NCI-H2107 treated with DMSO at 0.1 percent for 48 hours (cell line): ENCODE measurements at regions not wholly inside any gene's neighbourhood (a gene's known extent, or its start where the extent isn't known, plus 50 kb on each side); places are given as distances from the start of the nearest gene placed in this dataset.
A peak's percentile ranks its signal among the peaks of the same experiment; 100 is the strongest.
"Not testable (repeated sequence)": the region's sequence is repeated elsewhere in the genome, so short reads cannot be mapped to it uniquely, and the experiment has no call there.

Experiments
- DNase-seq: peaks from one replicate; lab custom pipeline; 2025; ENCODE audit not compliant: unreplicated experiment; lab: John Stamatoyannopoulos, UW

DNA sequence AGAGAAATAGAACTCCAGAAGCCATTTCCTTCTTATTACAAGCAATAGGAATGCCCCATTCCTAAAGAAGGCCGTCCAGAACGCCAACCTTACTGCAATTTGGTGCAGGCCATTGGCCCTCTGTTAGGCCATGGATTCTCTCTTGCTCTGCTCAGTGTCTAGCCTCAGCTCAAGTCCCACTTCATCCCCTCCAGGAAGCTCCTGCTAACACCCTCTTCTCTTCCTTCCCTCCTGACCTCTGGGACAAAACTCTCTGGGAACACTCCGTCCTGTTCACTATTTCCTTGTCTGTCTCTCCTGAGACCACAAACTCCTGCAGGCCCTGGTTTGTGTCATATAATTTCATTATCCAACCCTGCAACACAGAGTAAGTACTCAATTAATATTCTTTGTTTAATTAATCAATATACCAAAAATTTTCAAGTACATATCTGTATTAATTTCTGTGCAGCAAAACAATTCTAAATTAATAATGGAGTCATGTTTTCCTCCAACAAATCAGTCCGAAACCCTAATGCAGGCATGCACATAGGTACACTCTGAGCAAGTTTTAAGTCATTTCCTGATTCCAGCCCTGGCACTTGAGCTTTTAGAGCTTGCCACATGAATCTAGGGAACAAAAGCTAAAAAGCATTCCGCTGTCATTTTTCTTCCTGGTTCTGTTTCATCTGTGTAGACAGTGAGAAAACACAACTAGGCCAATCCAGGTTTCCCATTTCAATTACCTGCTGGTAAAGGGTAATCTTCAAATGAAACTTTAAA is 245.3 kb downstream of the SETD4 start:
- DNase-seq: peak; percentile 93

DNA sequence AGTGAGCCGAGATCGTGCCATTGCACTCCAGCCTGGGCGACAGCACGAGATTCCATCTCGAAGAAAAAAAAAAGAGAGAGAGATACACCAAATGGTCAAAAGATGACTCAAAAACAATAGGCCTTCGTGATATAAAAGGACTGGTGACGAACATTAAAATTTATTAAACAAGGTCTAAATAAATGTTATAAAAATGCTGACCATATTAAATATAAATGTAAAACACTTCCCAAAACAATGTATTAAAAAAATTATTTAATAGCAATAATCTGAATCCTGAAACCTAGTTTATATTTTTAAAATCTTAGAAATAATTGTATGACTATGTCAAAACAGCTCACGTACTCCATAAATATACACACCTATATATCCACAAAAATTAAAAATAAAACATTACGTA is 247.6 kb downstream of the SETD4 start:
- no peak for DNase-seq

DNA sequence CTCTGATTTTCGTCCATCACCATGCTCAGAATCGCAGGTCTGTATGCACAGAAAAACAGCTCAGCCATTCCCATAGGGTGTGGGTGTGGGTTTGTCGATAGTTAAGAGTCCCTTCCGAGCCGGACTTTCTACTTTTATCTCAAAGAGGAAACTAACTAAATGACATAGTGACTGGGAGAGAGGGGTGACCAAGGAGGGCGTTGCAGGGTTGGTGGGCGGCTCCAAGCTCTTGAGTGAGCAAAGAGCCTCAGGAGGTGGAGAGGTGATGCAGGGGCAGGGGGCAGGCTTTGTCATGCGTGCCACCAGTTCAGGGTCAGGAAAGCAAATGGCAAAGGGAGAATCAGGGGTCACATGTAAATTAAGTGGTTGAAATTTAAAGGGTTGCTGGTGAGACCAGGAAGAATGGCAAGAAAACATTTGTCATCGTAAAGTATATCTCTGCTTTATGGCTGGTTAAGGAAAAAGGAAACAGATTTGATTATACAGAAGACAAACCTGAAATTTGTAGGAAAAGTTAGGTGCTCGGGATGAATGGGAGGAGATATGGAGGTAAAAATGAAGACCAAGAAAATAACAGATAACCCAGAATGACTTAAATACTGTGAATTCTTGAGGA is 249.0 kb downstream of the SETD4 start:
- DNase-seq: no peak

DNA sequence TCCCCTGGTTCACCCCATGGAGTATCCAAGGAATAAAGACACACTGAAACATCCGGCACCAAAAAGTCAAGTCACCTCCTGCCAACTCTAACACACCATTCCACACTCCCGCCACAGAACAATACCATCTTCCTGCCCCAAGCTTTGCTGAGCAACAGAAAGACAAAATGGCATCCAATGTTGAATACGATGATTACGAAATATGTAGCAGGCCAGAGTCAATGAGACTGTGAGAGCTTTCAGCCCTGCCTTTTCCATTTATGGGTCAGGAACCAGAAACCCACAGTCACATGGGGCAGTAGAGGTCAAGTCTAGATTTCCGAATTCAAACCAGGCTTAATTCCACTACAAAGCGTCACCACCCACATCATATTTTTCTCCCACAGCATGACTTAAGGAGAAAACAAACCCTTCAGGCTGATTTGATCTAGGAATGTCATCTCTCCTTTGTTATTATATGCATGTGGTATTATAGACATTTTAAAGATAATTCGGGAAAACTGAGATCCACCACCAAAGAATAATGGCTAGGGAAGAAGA is 249.8 kb downstream of the SETD4 start:
- no peak for DNase-seq

DNA sequence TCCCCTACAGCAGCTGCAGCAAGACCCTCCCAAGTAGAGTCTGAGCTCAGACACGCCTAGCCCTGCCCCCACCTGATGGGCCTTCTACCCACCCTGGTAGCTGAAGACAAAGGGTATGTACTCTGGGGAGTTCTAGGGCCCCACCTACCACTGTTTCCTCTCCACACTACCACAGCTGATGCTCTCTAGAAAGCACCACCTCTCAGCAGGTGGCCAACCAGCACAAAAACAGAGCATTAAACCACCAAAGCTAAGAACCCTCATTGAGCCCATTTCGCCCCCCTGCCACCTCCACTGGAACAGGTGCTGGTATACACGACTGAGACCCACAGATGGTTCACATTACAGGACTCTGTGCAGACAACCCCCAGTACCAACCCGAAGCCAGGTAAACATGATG is 258.9 kb downstream of the SETD4 start:
- peak; percentile 99 for DNase-seq

DNA sequence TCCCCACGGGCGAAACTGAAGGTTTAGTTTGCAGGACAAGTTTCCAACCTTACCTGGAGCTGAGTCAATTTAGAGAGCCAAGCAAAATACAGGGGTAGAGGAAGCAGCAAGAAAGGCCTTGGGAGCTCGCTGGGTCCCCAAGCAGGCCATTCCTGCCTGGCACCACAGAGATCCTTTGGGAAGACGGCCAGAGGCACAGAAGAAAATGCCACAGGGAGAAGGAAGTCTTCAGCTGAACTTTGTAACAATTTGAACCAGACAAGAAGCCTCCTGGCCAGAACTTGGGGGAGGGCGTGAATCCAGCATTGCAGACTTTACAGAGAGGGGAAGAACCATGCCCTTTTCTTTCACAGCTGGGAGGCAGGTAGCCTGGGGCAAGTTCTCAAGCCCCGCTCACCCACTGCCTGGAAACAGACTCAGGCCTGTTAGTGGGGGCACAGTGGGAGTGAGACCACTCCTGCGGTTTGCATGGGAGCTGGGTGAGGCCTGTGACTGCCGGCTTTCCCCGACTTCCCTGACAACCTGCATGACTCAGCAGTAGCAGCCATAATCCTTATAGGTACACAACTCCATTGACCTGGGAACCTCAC is 259.4 kb downstream of the SETD4 start:
- DNase-seq: peak; percentile 57

DNA sequence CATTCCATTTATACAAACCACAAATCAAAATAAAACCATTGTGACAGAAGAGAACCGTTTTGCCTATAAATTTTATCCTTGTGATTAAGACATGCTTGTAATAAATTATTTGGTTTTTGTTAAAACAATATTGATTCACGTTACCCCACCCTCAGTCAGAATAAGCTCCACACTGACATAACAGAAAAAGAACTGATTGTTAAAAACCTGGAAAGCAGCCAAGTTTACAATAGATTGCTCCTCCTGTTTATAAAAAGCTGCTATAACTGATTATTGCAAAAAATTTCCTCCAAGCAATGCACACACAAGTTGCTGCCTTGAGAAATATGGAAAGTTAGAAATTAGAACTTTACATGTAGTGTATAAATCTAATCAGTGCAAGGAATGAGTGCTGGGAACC is 263.5 kb downstream of the SETD4 start:
- DNase-seq: peak; percentile 73

DNA sequence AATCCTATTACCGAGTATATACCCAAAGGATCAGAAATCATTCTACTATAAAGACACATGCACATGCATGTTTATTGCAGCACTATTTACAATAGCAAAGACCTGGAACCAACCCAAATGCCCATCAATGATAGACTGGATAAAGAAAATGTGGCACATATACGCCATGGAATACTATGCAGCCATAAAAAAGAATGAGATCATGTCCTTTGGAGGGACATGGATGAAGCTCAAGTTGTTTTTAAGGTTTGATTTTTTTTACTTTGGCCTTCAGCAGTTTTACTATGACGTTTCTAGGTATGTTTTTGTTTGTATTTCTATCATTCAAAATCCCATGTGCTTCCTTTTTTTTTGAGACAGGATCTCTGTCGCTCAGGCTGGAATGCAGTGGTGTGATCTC is 265.8 kb downstream of the SETD4 start:
- not testable (repeated sequence) for DNase-seq

DNA sequence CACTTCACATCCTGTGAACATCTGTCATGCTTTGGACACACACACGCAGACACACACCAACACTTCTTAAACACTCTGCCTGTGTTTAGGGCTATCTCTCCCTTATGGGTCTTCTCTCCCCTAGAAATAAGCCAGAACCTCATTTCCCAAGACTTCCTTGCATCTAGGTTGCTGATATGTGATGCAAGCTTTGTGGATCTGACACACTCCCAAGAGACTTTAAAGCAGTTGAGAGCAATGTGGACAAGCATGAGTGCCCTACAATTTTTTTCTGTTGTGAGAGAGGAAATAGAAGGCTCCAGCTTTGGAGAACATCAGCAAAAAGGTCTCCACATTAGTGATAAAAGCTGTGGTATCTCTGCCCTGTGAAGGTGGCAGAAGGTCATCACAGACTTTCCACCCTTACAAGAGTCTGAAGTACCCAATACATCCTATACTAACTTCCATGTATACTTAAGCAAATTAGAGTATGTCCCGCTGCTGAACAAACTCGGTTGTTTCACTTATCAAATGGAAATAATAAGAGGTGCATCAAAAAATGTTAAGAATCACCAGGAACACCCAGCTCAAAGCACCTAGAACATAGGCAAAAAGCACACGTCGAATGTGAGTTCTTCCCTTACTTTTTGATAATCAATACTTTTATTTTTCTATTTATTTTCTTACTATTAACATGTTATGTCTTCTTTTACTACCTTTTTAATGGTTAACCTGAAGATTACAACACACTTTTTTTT is 267.6 kb downstream of the SETD4 start:
- peak; percentile 37 for DNase-seq

DNA sequence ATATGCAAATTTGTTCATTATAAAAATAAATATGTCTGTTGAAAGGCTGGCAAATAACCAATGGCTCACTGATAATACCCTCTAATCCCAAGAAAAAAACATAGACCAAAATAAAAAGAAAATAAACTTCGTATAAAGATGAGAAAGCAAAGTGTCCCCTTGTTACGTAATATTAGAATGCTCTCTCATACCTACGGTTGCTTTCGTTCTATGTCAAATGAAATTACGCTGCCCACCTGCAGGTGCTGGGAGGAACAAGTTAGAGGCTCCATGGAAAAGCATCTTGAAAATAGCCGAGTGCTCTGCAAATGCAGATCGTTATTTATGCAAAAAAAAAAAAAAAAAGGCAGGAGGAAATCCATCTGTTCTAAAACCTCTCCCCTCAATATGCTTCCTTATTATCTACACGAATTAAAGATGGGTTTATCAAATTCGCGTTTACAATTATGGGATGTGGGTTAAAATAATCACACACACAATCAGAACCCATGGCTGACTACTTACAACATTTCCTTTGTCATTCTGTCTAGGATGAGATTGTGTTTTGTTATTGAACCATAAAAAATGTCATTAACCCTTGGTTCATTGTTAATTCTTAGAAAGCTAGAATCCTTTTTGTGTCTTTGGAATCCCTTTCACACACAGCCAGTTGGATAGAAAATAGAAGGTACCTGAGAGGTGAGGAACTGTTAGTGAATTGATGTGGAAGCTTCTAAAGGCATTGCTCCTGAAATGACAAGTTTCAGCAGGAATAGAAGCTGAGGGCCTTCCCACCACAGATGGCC is 268.6 kb downstream of the SETD4 start:
- DNase-seq: no peak

DNA sequence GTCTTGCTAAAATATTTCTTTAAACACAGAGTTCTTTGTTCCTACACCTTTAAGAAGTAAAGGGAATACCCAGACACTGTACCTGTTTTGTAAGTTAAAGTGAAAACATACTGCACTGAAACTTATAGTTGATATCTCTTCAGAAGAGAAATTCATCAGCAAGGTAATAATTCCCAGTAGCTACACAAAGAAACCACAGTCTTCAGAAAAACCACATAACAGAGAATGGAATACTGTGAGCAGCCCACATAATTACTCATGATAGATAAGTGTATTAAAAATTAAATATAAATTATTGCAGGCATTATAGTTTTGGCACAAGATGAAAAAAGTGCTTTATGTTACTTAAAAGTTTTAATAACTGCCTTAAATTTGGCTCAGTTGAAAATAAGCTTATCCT is 276.6 kb downstream of the SETD4 start:
- no peak for DNase-seq

DNA sequence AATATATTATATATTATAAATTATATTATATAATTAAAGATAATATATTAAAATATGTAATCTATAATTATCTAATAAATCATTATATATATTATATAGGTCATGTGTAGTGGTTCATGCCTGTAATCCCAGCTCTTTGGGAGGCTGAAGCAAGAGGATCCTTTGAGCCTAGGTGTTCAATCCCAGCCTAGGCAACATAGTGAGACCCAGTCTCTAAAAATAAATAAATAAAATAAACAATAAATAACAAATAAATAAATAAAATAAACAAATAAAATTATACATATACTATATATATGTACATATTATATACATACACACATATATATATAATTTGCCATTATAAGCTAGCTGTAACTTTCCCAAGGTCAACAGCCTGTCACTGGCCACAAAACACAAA is 277.7 kb downstream of the SETD4 start:
- DNase-seq: no peak

DNA sequence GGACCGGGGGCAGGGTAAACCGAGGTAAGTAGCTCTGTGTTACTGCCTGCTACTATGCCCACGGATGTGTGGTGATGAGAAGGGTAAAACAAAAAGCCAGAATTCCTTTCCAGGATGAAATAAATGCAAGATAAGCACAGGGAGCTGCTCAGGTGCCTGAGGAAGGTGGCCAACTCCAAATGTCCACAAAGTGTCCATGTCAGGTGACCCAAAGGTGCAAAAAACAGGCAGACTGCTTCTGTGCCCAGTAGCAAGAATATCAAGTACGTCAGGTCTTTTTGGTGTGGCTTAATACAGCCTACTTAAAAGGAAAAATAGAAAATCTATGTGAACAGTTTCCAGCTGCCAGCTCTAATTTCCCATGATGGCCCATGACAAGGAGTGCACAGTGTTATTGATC is 279.3 kb downstream of the SETD4 start:
- DNase-seq: no peak

DNA sequence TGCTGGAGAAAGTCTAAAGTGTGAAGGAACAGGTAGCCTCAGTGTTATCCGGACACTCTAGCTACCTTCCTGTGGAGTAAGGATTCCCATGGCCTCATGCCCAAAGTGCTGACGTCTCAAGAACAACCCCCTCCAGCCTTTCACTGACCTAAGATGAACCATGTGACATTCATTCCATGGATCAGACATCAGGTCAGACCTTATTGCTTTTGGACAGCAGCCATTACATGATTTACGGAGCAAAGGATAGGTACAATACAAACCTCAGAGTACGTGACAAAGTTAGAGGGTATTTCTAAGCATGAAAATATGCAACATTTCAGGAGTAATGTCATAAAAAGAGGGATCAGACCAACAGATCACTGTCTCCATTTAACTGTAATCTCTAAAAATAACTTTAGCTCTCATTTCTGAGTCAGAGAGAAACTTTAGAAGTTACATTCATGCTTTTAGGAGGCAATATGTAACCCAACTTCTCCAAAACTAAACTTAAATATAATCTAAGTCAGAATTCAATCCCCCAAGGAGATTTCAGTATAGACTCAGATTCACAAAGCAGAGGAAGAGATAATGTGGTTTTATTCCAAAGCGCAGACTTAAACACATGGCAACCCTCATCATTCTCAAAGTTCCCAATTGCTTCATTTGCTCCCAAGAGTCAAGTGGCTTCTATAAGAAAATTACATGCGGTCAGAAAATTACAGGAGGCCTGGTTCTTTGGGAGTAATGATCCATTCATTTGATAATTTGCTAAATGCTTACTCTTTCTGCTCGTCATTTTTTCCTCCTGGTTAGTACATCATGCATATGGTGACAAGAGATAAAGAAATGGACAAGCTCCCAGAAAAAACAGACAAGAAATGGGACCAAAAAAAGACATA is 280.4 kb downstream of the SETD4 start:
- no peak for DNase-seq

DNA sequence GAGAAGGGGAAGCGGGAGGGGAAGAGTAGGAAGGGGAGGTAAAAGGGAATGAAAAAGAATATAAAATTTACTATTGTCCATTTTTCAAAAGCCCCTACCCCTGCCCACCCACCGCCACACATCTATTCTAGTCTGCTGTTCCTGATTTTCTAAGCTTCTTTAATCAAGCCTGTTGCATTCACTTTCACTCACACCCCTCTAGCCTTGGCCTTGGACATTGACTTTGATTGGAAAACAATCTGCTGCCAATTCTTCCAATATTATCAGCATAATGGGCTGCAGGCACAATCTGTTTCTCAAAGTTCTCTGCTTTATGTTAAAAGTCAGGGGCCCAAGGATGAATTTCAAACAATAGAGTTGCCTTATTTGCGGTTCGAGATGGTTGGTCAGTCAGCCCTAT is 281.2 kb downstream of the SETD4 start:
- DNase-seq: no peak

DNA sequence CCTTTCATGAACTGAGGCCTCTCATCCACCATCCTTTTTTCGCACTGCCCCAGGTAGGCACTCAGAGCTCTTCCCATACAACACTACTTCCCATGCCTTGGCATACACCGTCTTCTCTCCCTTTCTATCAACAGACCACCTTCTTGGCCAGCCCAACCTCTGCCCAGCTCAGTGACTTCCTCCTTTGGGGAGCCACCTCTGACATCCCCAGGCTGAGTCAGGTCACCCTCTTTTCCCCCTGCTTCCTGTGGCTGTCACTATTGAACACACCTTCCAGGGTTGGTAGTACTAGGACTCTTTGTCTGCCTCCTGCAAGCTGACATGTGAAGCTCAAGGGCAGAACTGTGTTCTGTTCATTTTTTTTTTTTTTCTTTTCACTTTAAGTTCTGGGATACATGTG is 283.2 kb downstream of the SETD4 start:
- no peak for DNase-seq

DNA sequence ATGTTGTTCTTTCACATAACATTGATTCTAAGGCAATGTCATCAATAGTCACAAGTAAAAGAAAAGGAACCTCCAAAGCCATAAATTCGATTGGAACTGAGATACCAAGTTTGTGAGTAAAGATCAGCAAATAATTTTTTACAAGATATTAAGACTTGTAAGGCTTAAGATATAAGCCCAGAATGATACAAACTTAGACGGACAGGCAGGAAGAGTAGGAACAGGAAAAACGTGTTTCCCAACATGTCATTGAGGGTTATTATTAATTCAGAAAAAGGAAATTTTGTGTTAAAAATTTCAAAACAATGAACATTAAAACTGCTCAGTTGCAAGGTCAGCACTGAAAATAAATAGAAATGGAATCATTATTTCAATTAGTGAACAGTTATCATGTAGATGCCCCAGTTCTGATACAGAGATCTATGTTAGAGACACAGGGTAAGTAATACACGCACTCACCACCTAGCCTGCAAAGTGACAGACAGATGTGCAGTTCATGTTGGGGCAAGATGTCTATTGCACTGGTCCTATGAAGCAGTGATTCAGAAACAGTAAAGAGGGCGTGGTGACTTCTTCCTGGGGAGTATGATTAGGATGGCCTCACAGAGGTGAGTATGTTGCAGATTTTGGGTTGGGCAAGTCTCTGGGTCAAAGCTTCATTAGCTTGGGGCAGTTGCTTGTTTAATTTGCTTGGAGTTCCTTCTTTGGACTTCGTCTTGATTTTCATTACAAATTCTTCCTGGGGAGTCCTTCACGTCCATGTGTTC is 284.4 kb downstream of the SETD4 start:
- DNase-seq: no peak

DNA sequence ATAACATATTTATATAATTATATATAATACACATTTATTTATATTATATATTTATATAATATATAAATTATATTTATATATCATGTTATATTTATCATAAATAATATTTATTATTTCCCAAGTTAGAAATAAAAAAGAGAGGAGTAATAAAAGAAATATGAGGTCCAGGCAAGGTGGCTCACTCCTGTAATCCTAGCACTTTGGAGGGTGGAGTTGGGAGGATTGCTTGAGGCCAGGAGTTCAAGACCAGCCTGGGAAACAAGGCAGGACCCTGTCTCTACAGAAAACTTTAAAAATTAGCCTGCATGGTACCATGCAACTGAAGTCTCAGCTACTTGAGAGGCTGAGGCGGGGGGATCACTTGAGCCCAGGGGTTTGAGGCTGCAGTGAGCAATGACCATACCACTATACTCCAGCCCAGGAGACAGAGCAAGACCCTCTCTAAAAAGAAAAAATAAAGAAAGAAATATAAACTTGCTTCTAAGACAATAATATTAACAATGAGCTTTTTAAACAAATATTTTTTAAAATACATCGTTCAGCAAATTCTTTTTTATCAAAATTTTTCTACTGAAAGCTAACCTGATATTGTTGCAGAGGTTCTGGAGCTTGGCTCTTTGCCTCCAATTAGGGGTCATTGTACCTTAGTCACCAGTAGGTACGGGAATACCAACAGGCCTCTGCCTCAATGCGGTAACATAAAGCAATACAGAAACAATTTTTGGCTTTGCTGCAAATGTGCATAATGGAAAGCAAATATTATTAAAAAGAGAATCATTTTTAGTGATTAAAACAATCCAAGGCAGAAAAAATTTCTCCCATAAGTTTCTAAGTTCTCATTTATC is 290.0 kb downstream of the SETD4 start:
- no peak for DNase-seq
